Endothelial cell of hepatic sinusoid (primary cell): ENCODE measurements at regions not wholly inside any gene's neighbourhood (a gene's known extent, or its start where the extent isn't known, plus 50 kb on each side); places are given as distances from the start of the nearest gene placed in this dataset.
"Not testable (repeated sequence)": the region's sequence is repeated elsewhere in the genome, so short reads cannot be mapped to it uniquely, and the experiment has no call there.

Source experiments
- in situ Hi-C: cut with HindIII; loops from 2 replicates; pipeline ENCODE4 v1.10.0; 2017; ENCODE audit warnings: low sequenced_read_pairs

- in situ Hi-C loops, result no loop called here
Observed at GRCh38 chrX:40996886-40997530, 88.2 kb upstream of the USP9X start.

GRCh38 chrX:40998123-40998522, 87.1 kb upstream of the USP9X start:
- in situ Hi-C loops, result no loop called here

GRCh38 chrX:41001327-41001726, 83.9 kb upstream of the USP9X start:
- in situ Hi-C loops, result no loop called here

- in situ Hi-C loops, result no loop called here
Observed at GRCh38 chrX:41002026-41002425, 83.2 kb upstream of the USP9X start.

- in situ Hi-C loops, result no loop called here
Observed at GRCh38 chrX:41003506-41004270, 81.6 kb upstream of the USP9X start.

- in situ Hi-C loops, result no loop called here
Observed at GRCh38 chrX:41005445-41005992, 79.7 kb upstream of the USP9X start.

- in situ Hi-C loops, result no loop called here
Observed at GRCh38 chrX:41009850-41010846, 75.1 kb upstream of the USP9X start.

GRCh38 chrX:41014776-41015360, 70.4 kb upstream of the USP9X start:
- in situ Hi-C loops, result no loop called here

GRCh38 chrX:41017785-41018184, 67.5 kb upstream of the USP9X start:
- in situ Hi-C loops, result not testable (repeated sequence)

- in situ Hi-C loops, result not testable (repeated sequence)
Observed at GRCh38 chrX:41018391-41019040, 66.7 kb upstream of the USP9X start.

- in situ Hi-C loops, result no loop called here
Observed at GRCh38 chrX:41019041-41019392, 66.2 kb upstream of the USP9X start.

- in situ Hi-C loops, result no loop called here
Observed at GRCh38 chrX:41022566-41022965, 62.7 kb upstream of the USP9X start.

GRCh38 chrX:41023098-41023497, 62.1 kb upstream of the USP9X start:
- in situ Hi-C loops, result no loop called here

- in situ Hi-C loops, result not testable (repeated sequence)
Observed at GRCh38 chrX:41024335-41024734, 60.9 kb upstream of the USP9X start.

GRCh38 chrX:41024755-41025154, 60.5 kb upstream of the USP9X start:
- in situ Hi-C loops, result no loop called here

GRCh38 chrX:41025926-41026701, 59.1 kb upstream of the USP9X start:
- in situ Hi-C loops, result no loop called here

GRCh38 chrX:41026702-41027078, 58.6 kb upstream of the USP9X start:
- in situ Hi-C loops, result no loop called here

GRCh38 chrX:41029332-41029731, 55.9 kb upstream of the USP9X start:
- in situ Hi-C loops, result no loop called here

- in situ Hi-C loops, result no loop called here
Observed at GRCh38 chrX:41031256-41031967, 53.8 kb upstream of the USP9X start.
